ENCODE measurements at regions not wholly inside any gene's neighbourhood (a gene's known extent, or its start where the extent isn't known, plus 50 kb on each side); places are given as distances from the start of the nearest gene placed in this dataset.

GRCh38 chr1:67578397-67579020, 106.5 kb upstream of the GADD45A start:
- DNase-seq (ENCODE audit: low spot score in 2 of 2): no peak
- no peak for ATAC-seq (ENCODE audit: low read depth)
- no peaks in the 10 kb centered on the region for H3K36me3 Mint-ChIP-seq

GRCh38 chr1:67579623-67580394, 105.2 kb upstream of the GADD45A start:
- peaks cover 7% of the 10 kb centered on the region for H3K27me3 Mint-ChIP-seq
- no peaks in the 10 kb centered on the region for H3K9me3 Mint-ChIP-seq
- H3K4me3 Mint-ChIP-seq: no peak overlapping the region
- H3K27ac Mint-ChIP-seq: no peak overlapping the region
- DNase-seq (ENCODE audit: low spot score in 2 of 2) (no peak), ATAC-seq (ENCODE audit: low read depth) (no peak)
- H3K4me1 Mint-ChIP-seq: no peaks in the 10 kb centered on the region
- no peaks in the 10 kb centered on the region for H3K36me3 Mint-ChIP-seq

More at GRCh38 chr1:67578397-67579020, 106.5 kb upstream of the GADD45A start:
- no peak overlapping the region for H3K27ac Mint-ChIP-seq
- H3K27me3 Mint-ChIP-seq: peaks cover 7% of the 10 kb centered on the region
- no peaks in the 10 kb centered on the region for H3K4me1 Mint-ChIP-seq
- no peaks in the 10 kb centered on the region for H3K9me3 Mint-ChIP-seq
- H3K4me3 Mint-ChIP-seq: no peak overlapping the region

- H3K9me3 Mint-ChIP-seq: no peaks in the 10 kb centered on the region
- H3K4me3 Mint-ChIP-seq: no peak overlapping the region
- H3K27me3 Mint-ChIP-seq: peaks cover 5% of the 10 kb centered on the region
- ATAC-seq (ENCODE audit: low read depth): no peak
- H3K4me1 Mint-ChIP-seq: no peaks in the 10 kb centered on the region
- H3K27ac Mint-ChIP-seq: no peak overlapping the region
- H3K36me3 Mint-ChIP-seq: no peaks in the 10 kb centered on the region
- no peak for DNase-seq (ENCODE audit: low spot score in 2 of 2)
Observed at GRCh38 chr1:67580691-67581403, 104.2 kb upstream of the GADD45A start.

GRCh38 chr1:67582625-67583461, 102.2 kb upstream of the GADD45A start:
- no peak for ATAC-seq (ENCODE audit: low read depth)
- H3K4me1 Mint-ChIP-seq: no peaks in the 10 kb centered on the region
- peaks cover 8% of the 10 kb centered on the region for H3K27me3 Mint-ChIP-seq
- H3K4me3 Mint-ChIP-seq: no peak overlapping the region
- H3K36me3 Mint-ChIP-seq: no peaks in the 10 kb centered on the region
- DNase-seq (ENCODE audit: low spot score in 2 of 2): no peak
- no peak overlapping the region for H3K27ac Mint-ChIP-seq
- H3K9me3 Mint-ChIP-seq: no peaks in the 10 kb centered on the region

GRCh38 chr1:67583462-67583950, 101.5 kb upstream of the GADD45A start:
- peaks cover 9% of the 10 kb centered on the region for H3K27me3 Mint-ChIP-seq
- no peak overlapping the region for H3K4me3 Mint-ChIP-seq
- H3K27ac Mint-ChIP-seq: no peak overlapping the region
- no peaks in the 10 kb centered on the region for H3K36me3 Mint-ChIP-seq
- H3K9me3 Mint-ChIP-seq: no peaks in the 10 kb centered on the region
- ATAC-seq (ENCODE audit: low read depth) (no peak), DNase-seq (ENCODE audit: low spot score in 2 of 2) (no peak)
- no peaks in the 10 kb centered on the region for H3K4me1 Mint-ChIP-seq

GRCh38 chr1:67584938-67585337, 100.1 kb upstream of the GADD45A start:
- Mint-ChIP-seq H3K27ac (no peak overlapping the region), H3K4me3 (no peak overlapping the region), H3K36me3 (no peaks in the 10 kb centered on the region), H3K9me3 (no peaks in the 10 kb centered on the region), H3K4me1 (no peaks in the 10 kb centered on the region), H3K27me3 (peaks cover 10% of the 10 kb centered on the region)
- no peak for ATAC-seq (ENCODE audit: low read depth)
- no peak for DNase-seq (ENCODE audit: low spot score in 2 of 2)

GRCh38 chr1:67586596-67586995, 98.4 kb upstream of the GADD45A start:
- H3K36me3 Mint-ChIP-seq: no peaks in the 10 kb centered on the region
- H3K9me3 Mint-ChIP-seq: no peaks in the 10 kb centered on the region
- DNase-seq (ENCODE audit: low spot score in 2 of 2) (no peak), ATAC-seq (ENCODE audit: low read depth) (no peak)
- no peak overlapping the region for H3K4me3 Mint-ChIP-seq
- peaks cover 11% of the 10 kb centered on the region for H3K27me3 Mint-ChIP-seq
- H3K4me1 Mint-ChIP-seq: no peaks in the 10 kb centered on the region
- no peak overlapping the region for H3K27ac Mint-ChIP-seq

GRCh38 chr1:67588178-67588855, 96.7 kb upstream of the GADD45A start:
- Mint-ChIP-seq H3K9me3 (no peaks in the 10 kb centered on the region), H3K4me3 (no peak overlapping the region), H3K27me3 (peaks cover 12% of the 10 kb centered on the region), H3K27ac (no peak overlapping the region), H3K4me1 (no peaks in the 10 kb centered on the region), H3K36me3 (no peaks in the 10 kb centered on the region)
- ATAC-seq (ENCODE audit: low read depth): no peak
- DNase-seq (ENCODE audit: low spot score in 2 of 2): no peak

- no peak overlapping the region for H3K4me3 Mint-ChIP-seq
- no peak for ATAC-seq (ENCODE audit: low read depth)
- peaks cover 12% of the 10 kb centered on the region for H3K27me3 Mint-ChIP-seq
- no peak overlapping the region for H3K27ac Mint-ChIP-seq
- no peak for DNase-seq (ENCODE audit: low spot score in 2 of 2)
- no peaks in the 10 kb centered on the region for H3K4me1 Mint-ChIP-seq
- H3K36me3 Mint-ChIP-seq: no peaks in the 10 kb centered on the region
- no peaks in the 10 kb centered on the region for H3K9me3 Mint-ChIP-seq
Observed at GRCh38 chr1:67589519-67590233, 95.3 kb upstream of the GADD45A start.

- Mint-ChIP-seq H3K27ac (no peak overlapping the region), H3K9me3 (no peaks in the 10 kb centered on the region), H3K36me3 (no peaks in the 10 kb centered on the region), H3K4me1 (no peaks in the 10 kb centered on the region), H3K4me3 (no peak overlapping the region), H3K27me3 (peaks cover 12% of the 10 kb centered on the region)
- DNase-seq (ENCODE audit: low spot score in 2 of 2): no peak
- no peak for ATAC-seq (ENCODE audit: low read depth)
Observed at GRCh38 chr1:67590329-67590728, 94.7 kb upstream of the GADD45A start.

- no peak for DNase-seq (ENCODE audit: low spot score in 2 of 2)
- H3K27me3 Mint-ChIP-seq: peaks cover 6% of the 10 kb centered on the region
- no peaks in the 10 kb centered on the region for H3K4me1 Mint-ChIP-seq
- H3K9me3 Mint-ChIP-seq: peaks cover 2% of the 10 kb centered on the region
- H3K27ac Mint-ChIP-seq: no peak overlapping the region
- no peak overlapping the region for H3K4me3 Mint-ChIP-seq
- ATAC-seq (ENCODE audit: low read depth): no peak
- H3K36me3 Mint-ChIP-seq: no peaks in the 10 kb centered on the region
Observed at GRCh38 chr1:67594764-67595163, 90.2 kb upstream of the GADD45A start.

GRCh38 chr1:67596674-67597073, 88.3 kb upstream of the GADD45A start:
- Mint-ChIP-seq H3K4me1 (no peaks in the 10 kb centered on the region), H3K27me3 (peaks cover under 1% of the 10 kb centered on the region), H3K9me3 (peaks cover 4% of the 10 kb centered on the region), H3K36me3 (peaks cover 2% of the 10 kb centered on the region), H3K27ac (no peak overlapping the region), H3K4me3 (no peak overlapping the region)
- DNase-seq (ENCODE audit: low spot score in 2 of 2) (no peak), ATAC-seq (ENCODE audit: low read depth) (no peak)

- Mint-ChIP-seq H3K4me1 (no peaks in the 10 kb centered on the region), H3K27ac (no peak overlapping the region), H3K36me3 (peaks cover 2% of the 10 kb centered on the region), H3K27me3 (no peaks in the 10 kb centered on the region), H3K4me3 (no peak overlapping the region), H3K9me3 (peaks cover 4% of the 10 kb centered on the region)
- DNase-seq (ENCODE audit: low spot score in 2 of 2) (no peak), ATAC-seq (ENCODE audit: low read depth) (no peak)
Observed at GRCh38 chr1:67597336-67597735, 87.7 kb upstream of the GADD45A start.

All from memory B cell (primary cell).